HEK293 (cell line): ENCODE measurements at regions not wholly inside any gene's neighbourhood (a gene's known extent, or its start where the extent isn't known, plus 50 kb on each side); places are given as distances from the start of the nearest gene placed in this dataset.

Experiments used
- MEIS1 ChIP-seq: sonication (generic); formaldehyde crosslinking; IDR thresholded peaks from 2 replicates; pipeline ENCODE4 v1.8.1; 2022; ENCODE audit warnings: missing genetic modification reagents, mild to moderate bottlenecking, borderline replicate concordance
- SETDB1 ChIP-seq: IDR thresholded peaks from one replicate; pipeline ENCODE4 v1.6.1; 2017; ENCODE audit warnings: mild to moderate bottlenecking, low read length, moderate library complexity, mixed read lengths; ENCODE audit not compliant: insufficient read length
- TCF7L2 ChIP-seq: IDR thresholded peaks from 2 replicates; pipeline ENCODE4 v1.6.1; 2011; ENCODE audit warnings: low read depth, mild to moderate bottlenecking, inconsistent platforms, low read length, moderate library complexity, borderline replicate concordance
- ZBTB1 ChIP-seq: fragments of 450-650 bp; formaldehyde crosslinking; IDR thresholded peaks from 2 replicates; pipeline ENCODE4 v1.5.1; 2016; ENCODE audit warnings: missing biosample characterization, missing genetic modification characterization
- ZBTB7A ChIP-seq: fragments of 450-650 bp; formaldehyde crosslinking; IDR thresholded peaks from 2 replicates; pipeline ENCODE4 v1.5.1; 2016; ENCODE audit warnings: low read depth, missing biosample characterization, missing genetic modification characterization
- ZNF140 ChIP-seq: fragments of 450-650 bp; formaldehyde crosslinking; IDR thresholded peaks from 2 replicates; pipeline ENCODE4 v1.5.1; 2016; ENCODE audit warnings: missing biosample characterization, missing genetic modification characterization
- ZNF157 ChIP-seq: fragments of 450-650 bp; formaldehyde crosslinking; IDR thresholded peaks from 2 replicates; pipeline ENCODE4 v1.5.1; 2016; ENCODE audit warnings: missing biosample characterization, missing genetic modification characterization
- TF ChIP-seq, protein P1 (sequence below): fragments of 450-650 bp; formaldehyde crosslinking; IDR thresholded peaks from 2 replicates; pipeline ENCODE4 v1.5.1; 2016; ENCODE audit warnings: missing biosample characterization, missing genetic modification characterization
- TF ChIP-seq, protein P2 (sequence below): fragments of 450-650 bp; formaldehyde crosslinking; IDR thresholded peaks from 2 replicates; pipeline ENCODE4 v1.5.1; 2016; ENCODE audit warnings: missing biosample characterization, missing genetic modification characterization

DNA sequence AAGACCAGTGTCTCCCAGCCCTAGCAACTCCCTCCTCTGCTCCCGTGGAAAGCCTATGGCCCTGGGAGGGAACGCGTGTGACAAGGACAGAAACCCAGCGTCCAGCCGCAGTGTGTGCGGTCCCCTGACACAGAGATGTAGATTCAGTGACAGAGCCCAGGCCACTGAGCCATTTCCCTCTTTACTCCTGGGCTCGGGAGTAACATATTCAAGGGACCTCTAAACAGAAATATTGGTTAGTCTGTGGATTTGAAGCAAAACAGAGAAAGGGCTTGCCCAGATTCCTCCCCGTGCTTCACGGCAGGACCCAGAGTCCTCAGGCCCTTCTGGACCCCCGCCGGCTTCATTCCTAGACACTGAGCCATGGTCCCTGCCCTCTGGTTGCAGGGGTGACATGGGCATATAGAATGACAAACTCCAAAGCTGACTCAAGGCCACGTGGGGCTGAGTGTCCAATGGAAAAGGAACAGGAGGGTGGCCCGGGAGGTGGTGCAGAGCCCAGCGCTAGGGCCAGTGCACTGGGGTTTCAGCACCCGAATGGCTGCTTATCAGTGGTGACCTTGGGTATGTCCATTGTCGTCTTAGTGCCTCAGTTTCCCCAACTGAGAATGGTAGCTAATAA, 248.2 kb downstream of the QKI start:
- TF ChIP-seq, protein P1, sequence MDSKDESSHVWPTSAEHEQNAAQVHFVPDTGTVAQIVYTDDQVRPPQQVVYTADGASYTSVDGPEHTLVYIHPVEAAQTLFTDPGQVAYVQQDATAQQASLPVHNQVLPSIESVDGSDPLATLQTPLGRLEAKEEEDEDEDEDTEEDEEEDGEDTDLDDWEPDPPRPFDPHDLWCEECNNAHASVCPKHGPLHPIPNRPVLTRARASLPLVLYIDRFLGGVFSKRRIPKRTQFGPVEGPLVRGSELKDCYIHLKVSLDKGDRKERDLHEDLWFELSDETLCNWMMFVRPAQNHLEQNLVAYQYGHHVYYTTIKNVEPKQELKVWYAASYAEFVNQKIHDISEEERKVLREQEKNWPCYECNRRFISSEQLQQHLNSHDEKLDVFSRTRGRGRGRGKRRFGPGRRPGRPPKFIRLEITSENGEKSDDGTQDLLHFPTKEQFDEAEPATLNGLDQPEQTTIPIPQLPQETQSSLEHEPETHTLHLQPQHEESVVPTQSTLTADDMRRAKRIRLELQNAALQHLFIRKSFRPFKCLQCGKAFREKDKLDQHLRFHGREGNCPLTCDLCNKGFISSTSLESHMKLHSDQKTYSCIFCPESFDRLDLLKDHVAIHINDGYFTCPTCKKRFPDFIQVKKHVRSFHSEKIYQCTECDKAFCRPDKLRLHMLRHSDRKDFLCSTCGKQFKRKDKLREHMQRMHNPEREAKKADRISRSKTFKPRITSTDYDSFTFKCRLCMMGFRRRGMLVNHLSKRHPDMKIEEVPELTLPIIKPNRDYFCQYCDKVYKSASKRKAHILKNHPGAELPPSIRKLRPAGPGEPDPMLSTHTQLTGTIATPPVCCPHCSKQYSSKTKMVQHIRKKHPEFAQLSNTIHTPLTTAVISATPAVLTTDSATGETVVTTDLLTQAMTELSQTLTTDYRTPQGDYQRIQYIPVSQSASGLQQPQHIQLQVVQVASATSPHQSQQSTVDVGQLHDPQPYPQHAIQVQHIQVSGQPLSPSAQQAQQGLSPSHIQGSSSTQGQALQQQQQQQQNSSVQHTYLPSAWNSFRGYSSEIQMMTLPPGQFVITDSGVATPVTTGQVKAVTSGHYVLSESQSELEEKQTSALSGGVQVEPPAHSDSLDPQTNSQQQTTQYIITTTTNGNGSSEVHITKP (tag by site-specific recombination), result no peak
- TF ChIP-seq, protein P2, sequence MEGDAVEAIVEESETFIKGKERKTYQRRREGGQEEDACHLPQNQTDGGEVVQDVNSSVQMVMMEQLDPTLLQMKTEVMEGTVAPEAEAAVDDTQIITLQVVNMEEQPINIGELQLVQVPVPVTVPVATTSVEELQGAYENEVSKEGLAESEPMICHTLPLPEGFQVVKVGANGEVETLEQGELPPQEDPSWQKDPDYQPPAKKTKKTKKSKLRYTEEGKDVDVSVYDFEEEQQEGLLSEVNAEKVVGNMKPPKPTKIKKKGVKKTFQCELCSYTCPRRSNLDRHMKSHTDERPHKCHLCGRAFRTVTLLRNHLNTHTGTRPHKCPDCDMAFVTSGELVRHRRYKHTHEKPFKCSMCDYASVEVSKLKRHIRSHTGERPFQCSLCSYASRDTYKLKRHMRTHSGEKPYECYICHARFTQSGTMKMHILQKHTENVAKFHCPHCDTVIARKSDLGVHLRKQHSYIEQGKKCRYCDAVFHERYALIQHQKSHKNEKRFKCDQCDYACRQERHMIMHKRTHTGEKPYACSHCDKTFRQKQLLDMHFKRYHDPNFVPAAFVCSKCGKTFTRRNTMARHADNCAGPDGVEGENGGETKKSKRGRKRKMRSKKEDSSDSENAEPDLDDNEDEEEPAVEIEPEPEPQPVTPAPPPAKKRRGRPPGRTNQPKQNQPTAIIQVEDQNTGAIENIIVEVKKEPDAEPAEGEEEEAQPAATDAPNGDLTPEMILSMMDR (tag by site-specific recombination), result no peak
- TF ChIP-seq ZBTB7A, result no peak
- no peak for TF ChIP-seq ZNF140 (tag by site-specific recombination)
- TF ChIP-seq TCF7L2, result no peak
- TF ChIP-seq SETDB1, result no peak
- TF ChIP-seq MEIS1 (CRISPR knock-in tag), result no peak
- TF ChIP-seq ZBTB1 (tag by site-specific recombination), result no peak
- no peak for TF ChIP-seq ZNF157
